Activated gamma-delta T cell treated with Interleukin-2 at 50 U/mL for 16 hours (primary cell): ENCODE measurements at regions not wholly inside any gene's neighbourhood (a gene's known extent, or its start where the extent isn't known, plus 50 kb on each side); places are given as distances from the start of the nearest gene placed in this dataset.

Source experiments
- DNase-seq: peaks from one replicate; pipeline ENCODE4 v3.0.0-alpha.2; 2020

- DNase-seq: no peak
Observed at GRCh38 chr13:22198001-22198400, 527.1 kb downstream of the FGF9 start.

DNA sequence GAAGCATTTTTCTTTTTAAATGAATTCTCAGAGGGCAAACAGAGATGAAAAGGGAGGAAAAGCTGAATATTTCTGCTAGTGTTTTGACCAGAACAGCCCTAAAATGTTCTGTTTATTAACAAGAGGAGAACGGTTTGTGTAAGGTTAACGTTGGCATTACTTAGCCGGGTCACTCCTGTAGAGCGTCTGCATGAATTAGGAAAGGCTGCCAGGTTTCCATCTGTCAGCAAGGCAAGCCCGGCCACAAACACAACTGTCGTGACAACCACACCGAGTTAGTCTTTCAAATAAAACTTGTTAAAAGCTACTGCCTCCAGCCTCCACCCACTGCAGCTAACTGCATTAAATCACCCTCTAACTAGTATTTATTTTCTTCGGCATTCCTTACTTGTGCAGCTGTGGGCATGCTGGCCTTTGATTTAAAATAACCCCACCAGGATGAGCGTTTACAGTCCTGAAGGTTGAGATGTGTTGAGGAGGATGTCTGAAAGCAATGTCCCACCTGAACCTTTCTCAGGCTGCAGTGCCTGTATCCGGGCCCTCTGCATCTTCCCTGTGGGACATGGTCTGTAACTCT is 527.9 kb downstream of the FGF9 start:
- DNase-seq: no peak

GRCh38 chr13:22200440-22200839 is 529.6 kb downstream of the FGF9 start:
- DNase-seq: no peak

DNA sequence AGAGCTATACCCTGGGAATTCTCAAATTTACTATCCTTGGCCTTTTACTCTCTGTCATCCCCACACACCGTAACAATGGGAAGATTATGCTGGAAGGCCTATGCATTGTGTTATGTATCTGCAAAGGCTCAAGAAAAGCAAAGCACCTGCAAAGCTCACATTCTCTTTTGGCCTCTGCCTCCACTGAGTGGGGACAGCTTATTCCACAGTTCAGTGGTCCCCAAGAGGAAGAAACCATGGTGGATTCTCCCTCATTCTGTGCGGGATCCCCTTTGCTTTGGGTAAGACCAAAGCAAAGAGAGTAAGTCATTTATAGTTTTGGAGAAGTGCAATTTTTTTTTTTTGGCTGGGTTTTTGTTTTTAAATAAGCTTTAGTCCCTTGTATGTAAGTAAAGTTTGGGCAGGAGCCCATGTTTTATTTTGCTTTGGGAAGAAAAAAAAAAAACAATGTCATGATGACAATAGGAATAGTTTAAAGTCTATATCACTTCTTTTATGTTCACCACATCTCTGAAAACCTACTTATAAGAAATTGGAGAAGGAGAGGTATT is 530.6 kb downstream of the FGF9 start:
- DNase-seq: no peak

DNA sequence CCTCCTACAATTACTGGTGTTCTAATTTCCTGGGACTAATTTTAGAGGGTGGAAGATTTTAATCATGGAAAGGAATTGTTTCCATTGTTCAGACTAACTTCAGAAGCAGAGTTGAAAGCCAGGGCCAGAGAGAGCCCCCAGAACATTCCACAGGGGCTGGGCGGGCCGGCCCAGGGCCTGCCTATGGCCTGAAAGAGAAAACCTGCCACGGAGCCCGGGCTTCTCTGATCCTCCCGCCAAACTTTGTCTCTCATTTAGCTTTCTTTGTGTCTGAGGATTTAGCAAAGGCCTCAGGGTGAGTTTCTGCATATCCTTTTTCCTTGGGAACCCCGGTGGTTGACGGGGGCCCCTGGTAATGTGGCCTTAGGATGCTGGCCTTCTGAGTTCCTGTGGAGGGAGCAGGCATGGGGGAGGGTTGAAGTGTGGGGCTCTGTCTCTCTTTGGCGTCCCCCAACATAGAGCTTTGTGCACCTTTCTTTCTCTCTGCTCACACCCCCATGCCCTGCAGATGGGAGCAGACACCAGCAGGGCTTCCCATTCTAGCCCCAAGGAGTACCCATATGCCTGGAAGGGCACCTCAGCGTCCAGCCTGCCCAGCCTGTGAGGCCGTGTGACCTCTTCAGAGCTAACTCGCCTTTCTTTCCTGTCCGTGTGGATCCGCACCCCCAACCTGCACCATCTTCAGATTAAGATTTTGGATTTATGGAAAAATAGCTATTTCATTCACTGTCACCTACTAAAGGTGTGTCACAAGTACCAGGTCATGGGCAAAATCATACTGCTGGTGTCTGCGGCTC is 539.5 kb downstream of the FGF9 start:
- DNase-seq: no peak

DNA sequence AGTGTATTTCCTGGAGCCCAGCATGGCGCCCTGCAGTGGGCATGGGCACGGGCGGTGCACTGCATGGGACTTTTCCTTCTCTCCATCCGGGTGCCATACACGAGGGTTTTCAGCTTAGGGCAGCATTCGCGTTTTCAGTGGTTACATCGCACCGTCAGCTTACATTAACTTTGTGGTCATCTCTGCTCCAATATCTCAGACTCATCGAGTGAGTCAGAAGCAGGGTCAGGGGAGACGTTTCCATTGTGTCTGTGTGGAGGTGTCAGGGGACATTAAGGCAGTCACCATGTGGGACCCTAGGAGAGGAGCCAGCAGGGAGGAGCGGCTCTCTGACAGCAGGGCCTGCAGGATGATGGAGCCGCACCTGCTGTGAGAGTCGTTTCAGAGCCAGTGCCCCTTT is 541.0 kb downstream of the FGF9 start:
- DNase-seq: no peak

DNA sequence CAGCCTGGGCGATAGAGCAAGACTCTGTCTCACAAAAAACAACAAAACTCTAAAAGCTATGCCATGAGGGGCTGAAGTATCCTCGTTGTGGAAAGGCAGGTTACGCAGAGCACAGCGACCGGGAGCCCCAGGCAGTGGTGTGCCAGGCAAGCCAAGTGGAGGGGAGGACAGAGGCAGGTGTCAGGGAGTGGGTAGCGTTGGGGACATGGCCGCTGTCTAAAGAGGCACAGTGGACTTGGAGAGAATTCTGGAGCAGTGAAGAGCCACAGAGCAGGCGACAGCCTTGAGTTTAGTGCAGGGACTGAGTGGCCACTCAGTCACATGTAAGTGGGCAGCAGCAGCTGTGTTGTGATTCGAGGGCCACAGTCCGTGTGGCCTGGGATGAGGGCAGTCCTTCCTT is 541.7 kb downstream of the FGF9 start:
- no peak for DNase-seq

GRCh38 chr13:22214184-22214583 is 543.3 kb downstream of the FGF9 start:
- no peak for DNase-seq

GRCh38 chr13:22218797-22219196 is 547.9 kb downstream of the FGF9 start:
- DNase-seq: no peak

DNA sequence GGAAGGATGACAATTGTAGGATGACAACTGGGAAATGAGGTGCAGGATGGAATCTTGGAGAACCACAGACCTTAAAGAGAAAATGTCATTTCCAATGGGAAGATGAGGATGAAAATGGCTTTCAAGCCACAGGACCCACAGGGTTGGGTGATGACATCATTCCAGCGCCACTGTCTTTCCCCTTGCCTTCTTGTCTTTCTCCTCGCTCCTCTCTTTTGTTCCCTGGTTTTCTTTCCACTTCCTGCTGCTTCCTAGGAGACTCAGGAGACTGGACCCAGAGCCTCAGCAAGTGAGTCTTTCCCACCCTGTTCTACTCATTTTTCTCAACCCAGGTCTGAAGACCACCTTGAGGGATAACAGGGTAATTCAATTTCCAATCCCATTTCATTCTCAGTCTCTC is 548.8 kb downstream of the FGF9 start:
- no peak for DNase-seq

GRCh38 chr13:22220151-22221135 is 549.6 kb downstream of the FGF9 start:
- no peak for DNase-seq

DNA sequence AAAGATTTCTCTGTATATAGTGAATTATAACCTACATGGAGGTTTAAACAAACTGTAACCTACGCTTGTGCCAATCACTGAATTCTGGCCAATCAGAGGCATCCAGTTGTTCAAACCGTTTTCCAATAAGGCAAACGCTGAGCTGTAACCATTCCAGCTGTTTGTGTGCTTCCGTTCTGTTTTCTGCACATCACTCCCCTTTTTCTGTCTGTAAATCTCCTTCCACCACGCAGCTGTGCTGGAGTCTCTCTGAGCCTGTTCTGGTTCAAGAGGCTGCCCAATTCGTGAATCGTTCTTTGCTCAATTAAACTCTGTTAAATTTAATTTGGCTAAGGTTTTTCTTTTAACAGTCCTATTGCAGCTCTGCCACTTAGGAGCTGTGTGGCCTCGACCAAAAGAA is 552.5 kb downstream of the FGF9 start:
- DNase-seq: no peak

DNA sequence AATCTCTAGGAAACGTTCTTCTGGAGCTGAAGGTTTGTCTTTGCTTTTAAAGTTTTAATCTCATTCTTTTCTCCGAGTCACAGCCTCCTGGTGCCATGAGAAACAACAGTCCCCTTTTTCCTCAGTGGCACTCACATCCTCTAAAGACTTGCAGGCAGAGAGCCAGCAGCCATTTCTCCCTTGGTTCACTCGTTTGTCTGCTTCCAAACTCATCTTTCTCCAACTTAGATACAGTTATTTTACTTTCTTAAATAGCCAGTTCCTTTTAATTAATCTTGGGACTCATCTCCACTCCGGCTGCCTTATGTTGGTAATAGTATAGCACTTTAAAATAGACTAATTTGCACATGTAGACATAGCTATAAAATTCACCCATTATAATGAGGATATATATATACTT is 555.2 kb downstream of the FGF9 start:
- no peak for DNase-seq

- DNase-seq: no peak
Observed at GRCh38 chr13:22227895-22228294, 557.0 kb downstream of the FGF9 start.

- no peak for DNase-seq
Observed at GRCh38 chr13:22229916-22230315, 559.0 kb downstream of the FGF9 start.

DNA sequence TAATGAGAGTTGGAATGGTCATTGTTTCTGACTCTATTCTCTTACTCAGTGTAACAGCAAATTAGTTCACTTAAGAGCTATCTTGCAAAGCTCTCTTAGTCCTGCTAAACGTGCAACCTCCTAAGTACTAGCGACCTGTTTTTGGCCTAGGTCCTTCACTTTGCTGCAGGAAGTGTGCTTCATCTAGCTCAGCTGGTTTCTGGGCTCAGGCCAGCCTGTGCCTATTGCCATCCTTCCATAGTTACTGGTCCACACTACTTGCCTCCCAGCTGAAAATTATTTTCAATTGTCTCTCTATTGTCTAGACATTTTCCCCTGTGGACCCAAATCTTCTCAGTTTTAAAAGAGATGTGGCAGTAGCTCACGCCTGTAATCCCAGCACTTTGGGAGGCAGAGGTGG is 561.3 kb downstream of the FGF9 start:
- DNase-seq: no peak

DNA sequence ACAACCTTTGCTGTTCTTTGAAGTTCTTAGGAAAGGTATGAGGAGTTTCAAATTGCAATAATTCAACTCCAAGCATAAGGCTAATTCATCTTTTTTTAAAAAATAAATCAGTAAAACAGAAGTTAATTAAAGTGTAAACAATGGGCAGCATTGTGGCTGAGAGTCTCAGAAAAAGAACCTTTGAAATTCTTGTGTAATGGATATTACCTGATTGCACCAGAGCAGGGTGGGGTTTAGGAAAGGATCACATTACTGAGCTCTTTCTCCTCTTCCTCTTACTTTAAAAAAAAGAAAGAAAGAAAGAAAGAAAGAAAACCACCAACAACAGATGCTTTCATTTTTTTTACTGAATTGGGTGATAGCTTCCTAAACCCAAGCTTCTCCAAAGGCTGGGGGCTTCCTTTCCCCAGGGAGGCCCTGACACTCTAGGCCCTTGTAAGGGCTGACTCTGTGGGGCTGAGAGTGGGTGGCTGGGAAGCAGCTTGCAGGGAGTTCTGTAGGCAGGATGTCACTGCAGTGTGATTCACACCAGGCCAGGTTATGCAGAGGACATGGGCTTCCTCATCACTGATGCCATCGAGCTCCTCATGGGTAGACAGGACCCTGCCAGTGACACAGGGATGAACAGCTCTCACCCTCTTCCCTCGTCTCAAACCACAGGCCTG is 564.5 kb downstream of the FGF9 start:
- no peak for DNase-seq

DNA sequence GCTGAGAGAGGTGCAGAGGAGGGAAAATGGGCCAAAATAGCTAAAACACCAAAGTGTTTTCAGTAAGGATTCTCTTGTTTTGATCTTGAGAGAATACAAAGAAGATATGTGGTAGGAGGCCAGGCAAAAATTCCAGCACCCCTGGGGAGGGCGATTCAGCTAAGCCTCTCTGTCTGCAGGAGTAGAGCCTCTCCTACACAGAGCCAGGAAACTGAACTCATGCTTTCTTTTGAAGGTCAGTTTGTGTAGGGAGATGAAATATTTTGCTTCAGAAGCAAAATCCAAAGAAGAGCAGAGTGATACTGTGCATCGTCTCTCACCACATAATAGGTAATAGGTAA is 565.0 kb downstream of the FGF9 start:
- DNase-seq: no peak

DNA sequence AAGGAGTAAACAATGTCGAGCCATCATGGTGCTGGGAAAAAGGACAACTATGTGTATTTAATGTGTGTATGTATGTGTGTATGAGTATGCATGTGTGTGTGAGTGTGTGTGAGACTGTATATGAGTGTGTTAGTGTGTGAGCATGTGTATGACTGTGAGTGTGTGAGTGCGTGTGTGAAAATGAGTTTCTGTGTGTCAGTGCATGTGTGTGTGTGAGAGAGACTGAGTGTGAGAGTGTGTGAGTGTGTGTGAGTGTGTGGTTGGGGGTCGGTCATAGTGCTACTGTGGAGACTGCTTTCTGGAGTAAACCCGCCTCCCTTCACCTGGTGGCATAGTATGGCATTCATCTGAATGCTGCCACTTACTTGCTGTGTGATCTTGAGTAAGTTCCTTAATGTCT is 567.4 kb downstream of the FGF9 start:
- DNase-seq: no peak

DNA sequence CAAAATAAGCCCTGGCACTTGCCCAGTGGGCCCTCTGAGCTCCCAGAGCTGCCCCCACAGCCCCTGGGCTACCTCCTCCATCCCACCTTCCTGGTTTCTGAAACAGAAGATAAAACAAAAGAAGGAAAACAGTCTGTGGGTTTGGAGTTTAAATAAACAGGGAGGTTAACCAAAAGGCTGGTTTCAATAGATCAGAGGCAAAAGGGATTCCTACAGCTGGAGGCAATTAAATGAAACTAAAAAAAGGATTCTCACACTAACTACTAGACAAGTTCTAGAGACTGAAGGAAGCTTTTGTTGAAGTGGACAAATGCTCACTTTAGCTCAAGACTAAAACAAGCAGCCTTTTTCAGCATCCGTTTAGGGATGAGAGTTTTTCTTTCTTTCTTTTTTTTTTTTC is 569.8 kb downstream of the FGF9 start:
- no peak for DNase-seq

GRCh38 chr13:22243469-22244163 is 572.7 kb downstream of the FGF9 start:
- DNase-seq: no peak

DNA sequence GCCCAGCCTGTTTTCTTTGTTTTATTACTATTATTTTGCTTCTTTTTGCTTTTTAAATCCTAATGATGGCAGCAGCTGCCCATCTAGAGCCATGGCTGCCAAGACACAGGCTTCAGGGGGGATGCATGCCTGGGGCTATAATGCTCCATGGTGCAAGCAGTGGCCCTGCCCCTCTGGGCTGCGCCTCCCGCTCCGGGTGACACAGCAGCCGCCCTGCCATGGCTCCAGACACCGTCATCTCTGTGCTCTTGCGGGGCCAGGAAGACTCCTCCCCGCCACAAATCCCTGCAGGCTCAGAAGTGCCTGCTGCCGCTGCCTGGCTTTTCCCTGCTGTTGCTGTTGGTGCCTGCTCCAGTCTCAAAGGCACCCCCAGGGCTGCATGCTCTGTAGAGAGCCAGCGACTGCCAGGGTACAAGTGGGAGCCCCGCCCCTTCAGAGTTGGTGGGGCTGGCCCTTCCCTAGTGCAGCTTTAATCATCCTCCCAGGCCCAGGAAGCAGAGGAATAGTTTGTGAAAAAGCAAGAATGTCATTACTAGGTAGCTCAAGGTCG is 581.5 kb downstream of the FGF9 start:
- no peak for DNase-seq
